Fibroblast of gingiva (primary cell): ENCODE measurements at regions not wholly inside any gene's neighbourhood (a gene's known extent, or its start where the extent isn't known, plus 50 kb on each side); places are given as distances from the start of the nearest gene placed in this dataset.
"Not testable (repeated sequence)": the region's sequence is repeated elsewhere in the genome, so short reads cannot be mapped to it uniquely, and the experiment has no call there.

Experiments used
- DNase-seq: peaks from one replicate; pipeline ENCODE4 v3.0.0-alpha.2; 2011; ENCODE audit warnings: low read depth

GRCh38 chr4:72875545-72875944 lies 194.0 kb downstream of the COX18 start:
- no peak for DNase-seq

GRCh38 chr4:72875138-72875537 lies 194.4 kb downstream of the COX18 start:
- no peak for DNase-seq

GRCh38 chr4:72864898-72865297 lies 204.6 kb downstream of the COX18 start:
- no peak for DNase-seq

GRCh38 chr4:72864277-72864676 lies 205.2 kb downstream of the COX18 start:
- not testable (repeated sequence) for DNase-seq

GRCh38 chr4:72860766-72861165 lies 208.8 kb downstream of the COX18 start:
- no peak for DNase-seq

GRCh38 chr4:72858328-72858727 lies 211.2 kb downstream of the COX18 start:
- peak; percentile 6 for DNase-seq

- no peak for DNase-seq
Measured at GRCh38 chr4:72857787-72858186, 211.7 kb downstream of the COX18 start.

- no peak for DNase-seq
Measured at GRCh38 chr4:72857216-72857615, 212.3 kb downstream of the COX18 start.

- no peak for DNase-seq
Measured at GRCh38 chr4:72846280-72847111, 223.0 kb downstream of the COX18 start.

GRCh38 chr4:72843466-72843865 lies 226.1 kb downstream of the COX18 start:
- DNase-seq, result no peak

- no peak for DNase-seq
Measured at GRCh38 chr4:72842323-72842722, 227.2 kb downstream of the COX18 start.

- not testable (repeated sequence) for DNase-seq
Measured at GRCh38 chr4:72840166-72840565, 229.3 kb downstream of the COX18 start.

GRCh38 chr4:72828864-72829263 lies 240.7 kb downstream of the COX18 start:
- no peak for DNase-seq

- DNase-seq, result no peak
Measured at GRCh38 chr4:72827968-72828367, 241.5 kb downstream of the COX18 start.

GRCh38 chr4:72820107-72820506 lies 249.4 kb downstream of the COX18 start:
- DNase-seq, result no peak

GRCh38 chr4:72817012-72817411 lies 248.0 kb upstream of the ADAMTS3 start:
- no peak for DNase-seq

- no peak for DNase-seq
Measured at GRCh38 chr4:72814241-72814640, 245.2 kb upstream of the ADAMTS3 start.

GRCh38 chr4:72809208-72809607 lies 240.2 kb upstream of the ADAMTS3 start:
- DNase-seq, result no peak

- no peak for DNase-seq
Measured at GRCh38 chr4:72805284-72805683, 236.3 kb upstream of the ADAMTS3 start.

GRCh38 chr4:72797486-72797885 lies 228.5 kb upstream of the ADAMTS3 start:
- DNase-seq, result no peak

- no peak for DNase-seq
Measured at GRCh38 chr4:72791054-72791453, 222.0 kb upstream of the ADAMTS3 start.

GRCh38 chr4:72786401-72786990 lies 217.5 kb upstream of the ADAMTS3 start:
- no peak for DNase-seq

- DNase-seq, result no peak
Measured at GRCh38 chr4:72779241-72779640, 210.2 kb upstream of the ADAMTS3 start.

GRCh38 chr4:72777436-72777835 lies 208.4 kb upstream of the ADAMTS3 start:
- DNase-seq, result no peak
